H9 (cell line): ENCODE measurements at regions not wholly inside any gene's neighbourhood (a gene's known extent, or its start where the extent isn't known, plus 50 kb on each side); places are given as distances from the start of the nearest gene placed in this dataset.

Experiments
- DNase-seq: peaks from one replicate; pipeline ENCODE4 v3.0.0-alpha.2; 2017
- H2AFZ ChIP-seq: one replicate; pipeline ENCODE4 v1.6.1; 2013; ENCODE audit warnings: mild to moderate bottlenecking, low read length, control low read depth, moderate library complexity
- H2AK5ac ChIP-seq: 2 replicates; pipeline ENCODE4 v1.6.1; 2013; ENCODE audit warnings: low read length, control low read depth, mixed read lengths; ENCODE audit not compliant: insufficient read length
- H2BK120ac ChIP-seq: one replicate; pipeline ENCODE4 v1.6.1; 2013; ENCODE audit warnings: low read depth, mild to moderate bottlenecking, low read length, control low read depth, inconsistent platforms; ENCODE audit not compliant: poor library complexity, severe bottlenecking
- H2BK12ac ChIP-seq: 2 replicates; pipeline ENCODE4 v1.6.1; 2013; ENCODE audit warnings: low read length, control low read depth, mixed read lengths, low read depth; ENCODE audit not compliant: insufficient read length
- H2BK15ac ChIP-seq: 2 replicates; pipeline ENCODE4 v1.6.1; 2013; ENCODE audit warnings: low read depth, low read length, control low read depth
- H2BK20ac ChIP-seq: one replicate; pipeline ENCODE4 v1.6.1; 2013; ENCODE audit warnings: low read depth, mild to moderate bottlenecking, low read length, control low read depth, inconsistent platforms; ENCODE audit not compliant: poor library complexity, severe bottlenecking
- H2BK5ac ChIP-seq: 2 replicates; pipeline ENCODE4 v1.6.1; 2013; ENCODE audit warnings: low read length, control low read depth, mixed read lengths; ENCODE audit not compliant: insufficient read length
- H3K14ac ChIP-seq: 2 replicates; pipeline ENCODE4 v1.6.1; 2013; ENCODE audit warnings: low read length, control low read depth; ENCODE audit not compliant: insufficient read depth
- H3K18ac ChIP-seq: 2 replicates; pipeline ENCODE4 v1.6.1; 2013; ENCODE audit warnings: low read depth, mild to moderate bottlenecking, mixed read lengths, low read length, control low read depth; ENCODE audit not compliant: insufficient read length
- H3K23ac ChIP-seq: 2 replicates; pipeline ENCODE4 v1.6.1; 2013; ENCODE audit warnings: low read length, control low read depth, mixed read lengths, low read depth; ENCODE audit not compliant: insufficient read length
- H3K23me2 ChIP-seq: 2 replicates; pipeline ENCODE4 v1.6.1; 2013; ENCODE audit warnings: low read depth, mild to moderate bottlenecking, mixed read lengths, low read length, control low read depth; ENCODE audit not compliant: insufficient read length, poor library complexity, severe bottlenecking
- H3K27ac ChIP-seq: 2 replicates; pipeline ENCODE4 v1.5.1; 2013; ENCODE audit warnings: low read length, control low read depth, mixed read lengths, low read depth; ENCODE audit not compliant: insufficient read length
- H3K27me3 ChIP-seq: 2 replicates; pipeline ENCODE4 v1.6.1; 2013; ENCODE audit warnings: low read length, control low read depth, inconsistent platforms; ENCODE audit not compliant: insufficient read depth
- H3K4ac ChIP-seq: 2 replicates; pipeline ENCODE4 v1.6.1; 2013; ENCODE audit warnings: low read depth, mild to moderate bottlenecking, control low read depth, inconsistent platforms, low read length, moderate library complexity
- H3K4me1 ChIP-seq: 2 replicates; pipeline ENCODE4 v1.6.1; 2013; ENCODE audit warnings: low read length, control low read depth, inconsistent platforms; ENCODE audit not compliant: insufficient read depth
- H3K4me2 ChIP-seq: 2 replicates; pipeline ENCODE4 v1.6.1; 2013; ENCODE audit warnings: low read length, control low read depth, mixed read lengths; ENCODE audit not compliant: insufficient read length, insufficient read depth
- H3K56ac ChIP-seq: 2 replicates; pipeline ENCODE4 v1.6.1; 2013; ENCODE audit warnings: low read depth, mild to moderate bottlenecking, mixed read lengths, low read length, control low read depth; ENCODE audit not compliant: insufficient read length
- H3K79me1 ChIP-seq: 2 replicates; pipeline ENCODE4 v1.6.1; 2013; ENCODE audit warnings: low read depth, mild to moderate bottlenecking, moderate library complexity, low read length, control low read depth, inconsistent platforms; ENCODE audit not compliant: insufficient read depth, poor library complexity, severe bottlenecking
- H3K79me2 ChIP-seq: 2 replicates; pipeline ENCODE4 v1.6.1; 2013; ENCODE audit warnings: low read length, control low read depth, inconsistent platforms; ENCODE audit not compliant: insufficient read depth
- H3K9ac ChIP-seq: 2 replicates; pipeline ENCODE4 v1.6.1; 2013; ENCODE audit warnings: low read length, control low read depth, mixed read lengths; ENCODE audit not compliant: insufficient read length; ENCODE audit errors: extremely low read depth
- H3K9me3 ChIP-seq: one replicate; pipeline ENCODE4 v1.6.1; 2013; ENCODE audit warnings: low read depth, low read length, inconsistent platforms; ENCODE audit not compliant: control insufficient read depth
- H3T11ph ChIP-seq: one replicate; pipeline ENCODE4 v1.6.1; 2013; ENCODE audit warnings: mild to moderate bottlenecking, low read length, control low read depth, inconsistent platforms
- H4K20me1 ChIP-seq: one replicate; pipeline ENCODE4 v1.6.1; 2013; ENCODE audit not compliant: control insufficient read depth, insufficient read length, insufficient read depth
- H4K5ac ChIP-seq: 2 replicates; pipeline ENCODE4 v1.6.1; 2013; ENCODE audit warnings: low read depth, mild to moderate bottlenecking, mixed read lengths, low read length, control low read depth; ENCODE audit not compliant: insufficient read length
- H4K8ac ChIP-seq: replicated peaks from 2 replicates; pipeline ENCODE4 v1.6.1; 2013; ENCODE audit warnings: low read length, control low read depth, mixed read lengths, low read depth; ENCODE audit not compliant: insufficient read length
- H4K91ac ChIP-seq: 2 replicates; pipeline ENCODE4 v1.6.1; 2013; ENCODE audit warnings: low read depth, mild to moderate bottlenecking, moderate library complexity, mixed read lengths, low read length, control low read depth; ENCODE audit not compliant: insufficient read length
- H3K27ac Mint-ChIP-seq, 3 experiments: 2 replicates in 2 of 3; 3 replicates in 1 of 3; pipeline ENCODE4 v1.8.0; 2020 to 2021; ENCODE audit warnings: mixed read lengths in 3 of 3, mild to moderate bottlenecking in 1 of 3, moderate library complexity in 1 of 3
- H3K27me3 Mint-ChIP-seq: 2 replicates; pipeline ENCODE4 v1.8.0; 2021; ENCODE audit warnings: low read depth, mild to moderate bottlenecking, moderate library complexity, mixed read lengths
- H3K36me3 Mint-ChIP-seq, 3 experiments: 2 replicates in 2 of 3; 3 replicates in 1 of 3; pipeline ENCODE4 v1.8.0; 2020 to 2021; ENCODE audit warnings: low read depth in 3 of 3, mixed read lengths in 3 of 3; ENCODE audit not compliant: insufficient read depth in 1 of 3
- H3K4me1 Mint-ChIP-seq, 2 experiments: 2 replicates each; pipeline ENCODE4 v1.8.0; 2020; ENCODE audit warnings: mixed read lengths in 2 of 2
- H3K4me3 Mint-ChIP-seq, 2 experiments: 2 replicates in 1 of 2; 3 replicates in 1 of 2; pipeline ENCODE4 v1.8.0; 2020 to 2021; ENCODE audit warnings: mild to moderate bottlenecking in 2 of 2, mixed read lengths in 2 of 2, moderate library complexity in 1 of 2
- H3K9me3 Mint-ChIP-seq, 2 experiments: 2 replicates in 1 of 2; 3 replicates in 1 of 2; pipeline ENCODE4 v1.8.0; 2020; ENCODE audit warnings: mild to moderate bottlenecking in 2 of 2, mixed read lengths in 2 of 2, moderate library complexity in 1 of 2
- CTCF ChIP-seq: fragments of 200-600 bp; sonication (generic); conservative IDR thresholded peaks from 3 replicates; pipeline ENCODE4 v1.8.0; 2021; ENCODE audit warnings: antibody characterized with exemption, mild to moderate bottlenecking
- WGBS: extraction: QIAGEN DNeasy Blood & Tissue Kit; methylation state at CpG from one replicate; pipeline ENCODE4 v1.1.7; 2013; ENCODE audit warnings: missing lambda C conversion rate, low lambda C conversion rate, mixed read lengths; ENCODE audit not compliant: insufficient read length; ENCODE audit errors: extremely low coverage; 5-methylcytosine and 5-hydroxymethylcytosine counted together

- no peak overlapping the region for H4K8ac ChIP-seq
- no peak overlapping the region for H2BK120ac ChIP-seq
- no peak overlapping the region for H3K14ac ChIP-seq
- no peak for TF ChIP-seq CTCF
- Mint-ChIP-seq H3K4me3 (no peak overlapping the region), H3K27me3 (no peaks in the 10 kb centered on the region; the same call in none of the 2 replicates), H3K9me3 (peaks cover 0 to under 1% of the 10 kb centered on the region in 2 experiments; a peak in 1 of 5 replicates), H3K4me1 (peaks cover 0 to 6% of the 10 kb centered on the region in 2 experiments; a peak in 2 of 4 replicates), H3K27ac (no peak overlapping the region), H3K36me3 (no peaks in the 10 kb centered on the region; a peak in 1 of 7 replicates)
- no peak overlapping the region for H4K91ac ChIP-seq
- no peaks in the 10 kb centered on the region for H3K4me1 ChIP-seq
- no peak overlapping the region for H4K5ac ChIP-seq
- no peaks in the 10 kb centered on the region for H3K27me3 ChIP-seq
- WGBS, result no CpG with 5 or more reads among the region's 17 CpGs
- no peak overlapping the region for H2BK12ac ChIP-seq
- no peaks in the 10 kb centered on the region for H3K23me2 ChIP-seq
- H3K27ac ChIP-seq, result no peak overlapping the region
- no peak overlapping the region for H2AK5ac ChIP-seq
- H2BK5ac ChIP-seq, result no peak overlapping the region
- no peak overlapping the region for H3K18ac ChIP-seq
- no peak overlapping the region for H2AFZ ChIP-seq
- H3K9ac ChIP-seq, result no peak overlapping the region
- no peaks in the 10 kb centered on the region for H3K9me3 ChIP-seq
- H3K4me2 ChIP-seq, result no peak overlapping the region
- no peak overlapping the region for H3T11ph ChIP-seq
- H4K20me1 ChIP-seq, result no peaks in the 10 kb centered on the region
- no peaks in the 10 kb centered on the region for H3K79me1 ChIP-seq
- no peak for DNase-seq
- no peak overlapping the region for H2BK15ac ChIP-seq
- H2BK20ac ChIP-seq, result no peak overlapping the region
- H3K4ac ChIP-seq, result no peak overlapping the region
- no peaks in the 10 kb centered on the region; the same call in 1 of the 2 replicates for H3K79me2 ChIP-seq
- no peak overlapping the region for H3K23ac ChIP-seq
- no peak overlapping the region for H3K56ac ChIP-seq
Measured at GRCh38 chr2:46814160-46814961, 101.2 kb downstream of the MCFD2 start.
